Karpas-422 (cell line): ENCODE measurements at regions not wholly inside any gene's neighbourhood (a gene's known extent, or its start where the extent isn't known, plus 50 kb on each side); places are given as distances from the start of the nearest gene placed in this dataset.
"Not testable (repeated sequence)": the region's sequence is repeated elsewhere in the genome, so short reads cannot be mapped to it uniquely, and the experiment has no call there.

Experiments used
- DNase-seq: peaks from one replicate; pipeline ENCODE4 v3.0.0-alpha.2; 2015
- H2AFZ ChIP-seq: fragments of 200-600 bp; sonication (generic); 2 replicates; pipeline ENCODE4 v1.6.1; 2014; ENCODE audit warnings: antibody characterized with exemption, low read length, mixed read lengths
- H3K27ac ChIP-seq: fragments of 200-600 bp; sonication (generic); 2 replicates; pipeline ENCODE4 v1.5.1; 2014; ENCODE audit warnings: mild to moderate bottlenecking, low read length, moderate library complexity
- H3K27me3 ChIP-seq: fragments of 200-600 bp; sonication (generic); 2 replicates; pipeline ENCODE4 v1.6.1; 2014; ENCODE audit warnings: low read length, mixed read lengths
- H3K36me3 ChIP-seq: fragments of 200-600 bp; sonication (generic); 2 replicates; pipeline ENCODE4 v1.6.1; 2014; ENCODE audit warnings: low read length, mixed read lengths; ENCODE audit not compliant: insufficient read depth
- H3K4me1 ChIP-seq: fragments of 200-600 bp; sonication (generic); 2 replicates; pipeline ENCODE4 v1.6.1; 2014; ENCODE audit warnings: mild to moderate bottlenecking, low read length, mixed read lengths
- H3K4me2 ChIP-seq: fragments of 200-600 bp; sonication (generic); 2 replicates; pipeline ENCODE4 v1.6.1; 2014; ENCODE audit warnings: low read length, low read depth, mild to moderate bottlenecking; ENCODE audit not compliant: poor library complexity, severe bottlenecking
- H3K4me3 ChIP-seq: fragments of 200-600 bp; sonication (generic); 2 replicates; pipeline ENCODE4 v1.5.1; 2014; ENCODE audit warnings: mild to moderate bottlenecking, antibody characterized with exemption, low read length, mixed read lengths
- H3K79me2 ChIP-seq: fragments of 200-600 bp; sonication (generic); 2 replicates; pipeline ENCODE4 v1.6.1; 2014; ENCODE audit warnings: mild to moderate bottlenecking, low read length, mixed read lengths
- H3K9ac ChIP-seq: fragments of 200-600 bp; sonication (generic); 2 replicates; pipeline ENCODE4 v1.6.0; 2014; ENCODE audit warnings: low read length
- H3K9me2 ChIP-seq: fragments of 200-600 bp; sonication (generic), shearing (Covaris generic); replicated peaks from 2 replicates; pipeline ENCODE4 v1.6.0; 2014; ENCODE audit warnings: mild to moderate bottlenecking, low read length, moderate library complexity; ENCODE audit not compliant: insufficient read depth
- H3K9me3 ChIP-seq: fragments of 300-700, 200-600 bp; sonication (generic); 2 replicates; pipeline ENCODE4 v1.6.1; 2014; ENCODE audit warnings: low read length, mixed read lengths
- H4K20me1 ChIP-seq: fragments of 200-600 bp; sonication (generic); 2 replicates; pipeline ENCODE4 v1.6.1; 2014; ENCODE audit warnings: mild to moderate bottlenecking, antibody characterized with exemption, low read length, low read depth; ENCODE audit not compliant: insufficient read depth

DNA sequence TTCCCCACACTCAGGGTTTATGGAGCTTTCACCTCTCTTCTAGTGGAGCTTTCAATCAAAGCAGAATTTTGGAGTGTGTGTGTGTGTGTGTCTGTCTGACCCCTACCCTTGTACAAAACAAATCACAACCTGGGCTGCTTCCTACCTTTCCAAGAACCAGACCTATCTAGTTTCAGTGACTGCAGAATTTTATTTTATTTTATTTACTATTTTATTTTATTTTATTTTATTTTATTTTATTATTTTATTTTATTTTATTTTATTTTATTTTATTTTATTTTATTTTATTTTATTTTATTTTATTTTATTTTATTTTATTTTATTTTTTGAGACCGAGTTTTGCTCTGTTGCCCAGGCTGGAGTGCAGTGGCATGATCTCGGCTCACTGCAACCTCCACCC is 151.6 kb upstream of the SEMA6A start:
- H3K4me2 ChIP-seq, H3K9ac ChIP-seq, DNase-seq, H3K36me3 ChIP-seq, H3K4me1 ChIP-seq, H3K9me3 ChIP-seq, H3K9me2 ChIP-seq, H4K20me1 ChIP-seq, H2AFZ ChIP-seq, H3K27ac ChIP-seq, H3K79me2 ChIP-seq, H3K27me3 ChIP-seq, H3K4me3 ChIP-seq: not testable (repeated sequence)

GRCh38 chr5:116724971-116725370 is 150.3 kb upstream of the SEMA6A start:
- Histone ChIP-seq H3K4me2 (no peak overlapping the region), H3K9me3 (no peaks in the 10 kb centered on the region), H2AFZ (no peak overlapping the region), H3K9ac (no peak overlapping the region), H3K27ac (no peak overlapping the region), H3K4me3 (no peak overlapping the region), H3K27me3 (no peaks in the 10 kb centered on the region), H3K9me2 (no peaks in the 10 kb centered on the region), H3K36me3 (no peaks in the 10 kb centered on the region), H4K20me1 (no peaks in the 10 kb centered on the region), H3K79me2 (no peaks in the 10 kb centered on the region), H3K4me1 (no peaks in the 10 kb centered on the region)
- DNase-seq: no peak

DNA sequence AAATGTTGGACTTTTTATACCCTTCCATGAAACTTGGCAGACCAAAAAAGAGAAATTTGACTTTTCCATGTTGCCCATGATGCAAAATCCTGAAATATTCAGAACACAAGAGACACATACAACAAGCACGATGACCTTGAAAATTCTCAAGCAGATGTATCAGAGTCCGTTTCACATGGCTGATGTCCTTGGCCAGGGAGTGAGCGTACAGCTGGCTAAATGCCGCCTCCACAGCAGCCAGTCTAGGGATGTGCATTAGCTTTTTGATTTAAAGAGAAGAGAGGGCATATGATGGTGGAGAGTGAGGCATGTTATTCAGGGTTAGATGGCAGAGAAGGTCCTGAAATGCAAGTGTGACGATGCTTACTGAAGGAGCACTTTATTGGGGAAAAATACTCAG is 148.0 kb upstream of the SEMA6A start:
- Histone ChIP-seq H4K20me1 (no peaks in the 10 kb centered on the region), H3K27ac (no peak overlapping the region), H3K9ac (no peak overlapping the region), H3K9me3 (no peaks in the 10 kb centered on the region), H3K4me3 (no peak overlapping the region), H3K79me2 (no peaks in the 10 kb centered on the region), H3K4me1 (no peaks in the 10 kb centered on the region), H3K4me2 (no peak overlapping the region), H3K9me2 (no peaks in the 10 kb centered on the region), H3K36me3 (no peaks in the 10 kb centered on the region), H3K27me3 (no peaks in the 10 kb centered on the region), H2AFZ (no peak overlapping the region)
- no peak for DNase-seq

DNA sequence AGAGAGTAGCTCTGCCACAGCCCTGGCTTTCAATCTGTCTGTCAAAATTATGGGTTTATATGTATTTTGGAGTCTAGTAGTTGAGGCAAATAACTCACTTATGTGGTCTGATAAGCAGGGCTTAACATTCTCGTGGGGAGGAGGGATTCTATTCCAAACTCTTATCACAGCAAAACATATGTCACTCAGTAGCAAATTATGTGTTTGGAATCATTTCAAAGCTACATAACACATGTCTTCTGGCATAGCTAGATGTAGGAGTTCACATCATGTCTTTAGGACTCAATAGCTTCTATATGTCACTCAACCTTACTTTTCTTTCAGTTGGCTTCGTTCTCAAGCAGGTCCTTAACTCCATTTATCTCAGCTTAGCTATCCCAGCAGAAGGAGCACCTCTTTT is 144.5 kb upstream of the SEMA6A start:
- no peak for DNase-seq
- Histone ChIP-seq H2AFZ (no peak overlapping the region), H3K4me2 (no peak overlapping the region), H3K27me3 (no peaks in the 10 kb centered on the region), H3K79me2 (no peaks in the 10 kb centered on the region), H3K36me3 (no peaks in the 10 kb centered on the region), H3K9ac (no peak overlapping the region), H3K9me3 (no peaks in the 10 kb centered on the region), H3K4me1 (no peaks in the 10 kb centered on the region), H3K9me2 (no peaks in the 10 kb centered on the region), H4K20me1 (no peaks in the 10 kb centered on the region), H3K4me3 (no peak overlapping the region), H3K27ac (no peak overlapping the region)

- Histone ChIP-seq H3K4me1 (no peaks in the 10 kb centered on the region), H4K20me1 (no peaks in the 10 kb centered on the region), H3K9ac (no peak overlapping the region), H3K27me3 (no peaks in the 10 kb centered on the region), H3K79me2 (no peaks in the 10 kb centered on the region), H3K9me2 (no peaks in the 10 kb centered on the region), H3K27ac (no peak overlapping the region), H3K36me3 (no peaks in the 10 kb centered on the region), H3K9me3 (no peaks in the 10 kb centered on the region), H2AFZ (no peak overlapping the region), H3K4me3 (no peak overlapping the region), H3K4me2 (no peak overlapping the region)
- no peak for DNase-seq
Measured at GRCh38 chr5:116718317-116718716, 143.7 kb upstream of the SEMA6A start.

GRCh38 chr5:116709082-116709481 is 134.5 kb upstream of the SEMA6A start:
- DNase-seq: no peak
- H4K20me1 ChIP-seq: no peaks in the 10 kb centered on the region
- H3K4me1 ChIP-seq: no peaks in the 10 kb centered on the region
- no peaks in the 10 kb centered on the region for H3K36me3 ChIP-seq
- no peak overlapping the region for H3K27ac ChIP-seq
- no peak overlapping the region for H2AFZ ChIP-seq
- H3K79me2 ChIP-seq: no peaks in the 10 kb centered on the region
- no peaks in the 10 kb centered on the region for H3K9me3 ChIP-seq
- no peaks in the 10 kb centered on the region for H3K9me2 ChIP-seq
- no peak overlapping the region for H3K9ac ChIP-seq
- no peak overlapping the region for H3K4me3 ChIP-seq
- no peak overlapping the region for H3K4me2 ChIP-seq
- no peaks in the 10 kb centered on the region for H3K27me3 ChIP-seq

GRCh38 chr5:116705121-116705519 is 130.5 kb upstream of the SEMA6A start:
- not testable (repeated sequence) for H3K36me3 ChIP-seq, H3K79me2 ChIP-seq, H2AFZ ChIP-seq, H3K9me2 ChIP-seq, H3K4me2 ChIP-seq, H3K9ac ChIP-seq, H3K4me3 ChIP-seq, H3K9me3 ChIP-seq, H3K27me3 ChIP-seq, H4K20me1 ChIP-seq, DNase-seq, H3K4me1 ChIP-seq, H3K27ac ChIP-seq

GRCh38 chr5:116703941-116704340 is 129.3 kb upstream of the SEMA6A start:
- Histone ChIP-seq H4K20me1 (no peaks in the 10 kb centered on the region), H3K4me3 (no peak overlapping the region), H3K36me3 (no peaks in the 10 kb centered on the region), H3K4me1 (no peaks in the 10 kb centered on the region), H3K27me3 (no peaks in the 10 kb centered on the region), H3K4me2 (no peak overlapping the region), H3K79me2 (no peaks in the 10 kb centered on the region), H3K27ac (no peak overlapping the region), H3K9ac (no peak overlapping the region), H3K9me2 (no peaks in the 10 kb centered on the region), H3K9me3 (no peaks in the 10 kb centered on the region), H2AFZ (no peak overlapping the region)
- DNase-seq: no peak

GRCh38 chr5:116703328-116703727 is 128.7 kb upstream of the SEMA6A start:
- Histone ChIP-seq H3K4me2 (no peak overlapping the region), H3K27me3 (no peaks in the 10 kb centered on the region), H3K4me1 (no peaks in the 10 kb centered on the region), H3K9me2 (no peaks in the 10 kb centered on the region), H3K9ac (no peak overlapping the region), H3K79me2 (no peaks in the 10 kb centered on the region), H2AFZ (no peak overlapping the region), H3K36me3 (no peaks in the 10 kb centered on the region), H3K4me3 (no peak overlapping the region), H3K9me3 (no peaks in the 10 kb centered on the region), H3K27ac (no peak overlapping the region), H4K20me1 (no peaks in the 10 kb centered on the region)
- no peak for DNase-seq
